CD14-positive monocyte (primary cell): ENCODE measurements at regions not wholly inside any gene's neighbourhood (a gene's known extent, or its start where the extent isn't known, plus 50 kb on each side); places are given as distances from the start of the nearest gene placed in this dataset.

Experiments used
- DNase-seq, 3 donors: peaks; one replicate each; pipeline ENCODE4 v3.0.0-alpha.2; 2011 to 2022
- H2AFZ ChIP-seq: 2 replicates; pipeline ENCODE4 v1.6.0; 2012; ENCODE audit warnings: mild to moderate bottlenecking, low read depth, low read length, inconsistent platforms; ENCODE audit not compliant: insufficient read depth, poor library complexity, severe bottlenecking
- H3K27ac ChIP-seq, 2 donors: 1 replicate in 1 of 2; 2 replicates in 1 of 2; pipeline ENCODE4 v1.5.1; 2012 to 2013; ENCODE audit warnings: low read length in 2 of 2, control low read depth in 1 of 2, inconsistent platforms in 1 of 2, low read depth in 1 of 2, mild to moderate bottlenecking in 1 of 2
- H3K27me3 ChIP-seq, 2 donors: one replicate each; pipeline versions ENCODE4 v1.6.0 to v1.6.1; 2011 to 2013; ENCODE audit warnings: low read length in 2 of 2; ENCODE audit not compliant: control insufficient read depth in 2 of 2, insufficient read depth in 2 of 2
- H3K36me3 ChIP-seq, 2 donors: replicated peaks in 1 of 2; 1 replicate in 1 of 2; 2 replicates in 1 of 2; pipeline versions ENCODE4 v1.5.1 to v1.6.1; 2012 to 2013; ENCODE audit warnings: low read length in 2 of 2, control low read depth in 1 of 2, inconsistent platforms in 1 of 2, mild to moderate bottlenecking in 1 of 2; ENCODE audit not compliant: insufficient read depth in 2 of 2, control insufficient read depth in 1 of 2
- H3K4me1 ChIP-seq, 2 donors: 1 replicate in 1 of 2; 2 replicates in 1 of 2; pipeline versions ENCODE4 v1.5.1 to v1.6.1; 2012 to 2013; ENCODE audit warnings: low read length in 2 of 2, control low read depth in 1 of 2, inconsistent platforms in 1 of 2, mild to moderate bottlenecking in 1 of 2, moderate library complexity in 1 of 2; ENCODE audit not compliant: insufficient read depth in 2 of 2, control insufficient read depth in 1 of 2
- H3K4me2 ChIP-seq: replicated peaks from 2 replicates; pipeline ENCODE3; 2012; ENCODE audit warnings: low read length, moderate library complexity, mild to moderate bottlenecking; ENCODE audit not compliant: poor library complexity, severe bottlenecking; ENCODE audit errors: extremely low read depth
- H3K4me3 ChIP-seq, 3 experiments: fragments of 200-600 bp in 1 of 3; sonication (generic) in 1 of 3; replicated peaks in 1 of 3; 1 replicate in 2 of 3; 2 replicates in 1 of 3; pipeline ENCODE4 v1.5.1; 2011 to 2013; ENCODE audit warnings: low read length in 3 of 3, mild to moderate bottlenecking in 3 of 3, control low read depth in 2 of 3, low read depth in 2 of 3, inconsistent platforms in 1 of 3, moderate library complexity in 1 of 3
- H3K79me2 ChIP-seq: 2 replicates; pipeline ENCODE4 v1.6.0; 2012; ENCODE audit warnings: mild to moderate bottlenecking, control low read depth, inconsistent platforms, low read length, moderate library complexity; ENCODE audit not compliant: insufficient read depth
- H3K9ac ChIP-seq: 2 replicates; pipeline ENCODE4 v1.6.0; 2017; ENCODE audit warnings: low read length, mild to moderate bottlenecking; ENCODE audit not compliant: insufficient read depth, poor library complexity, severe bottlenecking
- H3K9me3 ChIP-seq, 2 donors: replicated peaks in 1 of 2; 1 replicate in 1 of 2; 2 replicates in 1 of 2; pipeline versions ENCODE4 v1.5.1 to v1.6.1; 2012 to 2013; ENCODE audit warnings: low read length in 2 of 2, control low read depth in 1 of 2; ENCODE audit not compliant: control insufficient read depth in 1 of 2, insufficient read depth in 1 of 2
- H4K20me1 ChIP-seq: 2 replicates; pipeline ENCODE4 v1.6.0; 2012; ENCODE audit warnings: mild to moderate bottlenecking, low read length, control low read depth, moderate library complexity; ENCODE audit not compliant: insufficient read depth
- H3K27ac Mint-ChIP-seq, 7 donors: one replicate each; pipeline ENCODE4 v1.8.0; 2020; ENCODE audit warnings: mild to moderate bottlenecking in 7 of 7, mixed read lengths in 7 of 7, moderate library complexity in 6 of 7, inconsistent platforms in 2 of 7
- H3K27me3 Mint-ChIP-seq, 3 donors: one replicate each; pipeline ENCODE4 v1.8.0; 2021 to 2022; ENCODE audit warnings: low read depth in 3 of 3, mild to moderate bottlenecking in 3 of 3, mixed read lengths in 3 of 3, moderate library complexity in 3 of 3, inconsistent platforms in 1 of 3
- H3K36me3 Mint-ChIP-seq, 2 donors: one replicate each; pipeline ENCODE4 v1.8.0; 2020; ENCODE audit warnings: mixed read lengths in 2 of 2, inconsistent platforms in 1 of 2, mild to moderate bottlenecking in 1 of 2
- H3K4me1 Mint-ChIP-seq: one replicate; pipeline ENCODE4 v1.8.0; 2020; ENCODE audit warnings: mild to moderate bottlenecking, mixed read lengths
- H3K4me3 Mint-ChIP-seq, 2 donors: one replicate each; pipeline ENCODE4 v1.8.0; 2020; ENCODE audit warnings: mild to moderate bottlenecking in 2 of 2, mixed read lengths in 2 of 2, moderate library complexity in 1 of 2
- H3K9me3 Mint-ChIP-seq, 7 donors: one replicate each; pipeline ENCODE4 v1.8.0; 2020 to 2022; ENCODE audit warnings: mixed read lengths in 7 of 7, mild to moderate bottlenecking in 6 of 7, moderate library complexity in 6 of 7, inconsistent platforms in 2 of 7
- CTCF ChIP-seq: fragments of 200-600 bp; IDR thresholded peaks from one replicate; pipeline ENCODE4 v1.8.0; 2022; ENCODE audit warnings: antibody characterized with exemption, mild to moderate bottlenecking
- WGBS: methylation state at CpG from one replicate; pipeline ENCODE4 v1.1.5; 2013; ENCODE audit warnings: missing lambda C conversion rate; ENCODE audit not compliant: insufficient coverage; 5-methylcytosine and 5-hydroxymethylcytosine counted together
- intact Hi-C, 2 donors: fragments of 100-400 bp; cut with micrococcal nuclease; formaldehyde crosslinking; loops; one replicate each; pipeline versions ENCODE4 v1.15.0 to v1.15.1; 2023

GRCh38 chrX:79604364-79604763 lies 237.2 kb upstream of the ITM2A start:
- no peak overlapping the region for H3K9ac ChIP-seq
- Mint-ChIP-seq H3K27me3 (no peaks in the 10 kb centered on the region), H3K27ac (no peak overlapping the region), H3K36me3 (no peaks in the 10 kb centered on the region), H3K9me3 (peaks cover 0 to 5% (median 0%) of the 10 kb centered on the region in 7 donors), H3K4me3 (no peak overlapping the region), H3K4me1 (no peaks in the 10 kb centered on the region)
- no peaks in the 10 kb centered on the region for H3K9me3 ChIP-seq
- DNase-seq = no peak
- H4K20me1 ChIP-seq = no peaks in the 10 kb centered on the region
- no peak overlapping the region for H2AFZ ChIP-seq
- H3K36me3 ChIP-seq = no peaks in the 10 kb centered on the region
- no peak overlapping the region for H3K4me3 ChIP-seq
- no peaks in the 10 kb centered on the region for H3K27me3 ChIP-seq
- H3K4me2 ChIP-seq = no peak overlapping the region
- no peak overlapping the region for H3K27ac ChIP-seq
- TF ChIP-seq CTCF = no peak
- H3K79me2 ChIP-seq = no peaks in the 10 kb centered on the region
- no peaks in the 10 kb centered on the region for H3K4me1 ChIP-seq
- 80% methylated on average over 1 of the region's 4 CpGs for WGBS
- intact Hi-C loops = no loop called here

GRCh38 chrX:79601341-79602131 lies 234.4 kb upstream of the ITM2A start:
- no peaks in the 10 kb centered on the region for H3K79me2 ChIP-seq
- no peaks in the 10 kb centered on the region for H3K4me1 ChIP-seq
- Mint-ChIP-seq H3K4me3 (no peak overlapping the region), H3K9me3 (peaks cover 0 to 5% (median 0%) of the 10 kb centered on the region in 7 donors), H3K36me3 (no peaks in the 10 kb centered on the region), H3K27me3 (no peaks in the 10 kb centered on the region), H3K27ac (no peak overlapping the region), H3K4me1 (no peaks in the 10 kb centered on the region)
- no peaks in the 10 kb centered on the region for H3K9me3 ChIP-seq
- no peak overlapping the region for H2AFZ ChIP-seq
- WGBS = 30% methylated on average over 2 of the region's 3 CpGs
- no peak overlapping the region for H3K4me3 ChIP-seq
- H3K4me2 ChIP-seq = no peak overlapping the region
- no peaks in the 10 kb centered on the region for H3K36me3 ChIP-seq
- intact Hi-C loops = no loop called here
- H3K9ac ChIP-seq = no peak overlapping the region
- no peak for TF ChIP-seq CTCF
- no peak overlapping the region for H3K27ac ChIP-seq
- no peak for DNase-seq
- no peaks in the 10 kb centered on the region for H3K27me3 ChIP-seq
- no peaks in the 10 kb centered on the region for H4K20me1 ChIP-seq
